ENCODE measurements at regions not wholly inside any gene's neighbourhood (a gene's known extent, or its start where the extent isn't known, plus 50 kb on each side); places are given as distances from the start of the nearest gene placed in this dataset.

DNA sequence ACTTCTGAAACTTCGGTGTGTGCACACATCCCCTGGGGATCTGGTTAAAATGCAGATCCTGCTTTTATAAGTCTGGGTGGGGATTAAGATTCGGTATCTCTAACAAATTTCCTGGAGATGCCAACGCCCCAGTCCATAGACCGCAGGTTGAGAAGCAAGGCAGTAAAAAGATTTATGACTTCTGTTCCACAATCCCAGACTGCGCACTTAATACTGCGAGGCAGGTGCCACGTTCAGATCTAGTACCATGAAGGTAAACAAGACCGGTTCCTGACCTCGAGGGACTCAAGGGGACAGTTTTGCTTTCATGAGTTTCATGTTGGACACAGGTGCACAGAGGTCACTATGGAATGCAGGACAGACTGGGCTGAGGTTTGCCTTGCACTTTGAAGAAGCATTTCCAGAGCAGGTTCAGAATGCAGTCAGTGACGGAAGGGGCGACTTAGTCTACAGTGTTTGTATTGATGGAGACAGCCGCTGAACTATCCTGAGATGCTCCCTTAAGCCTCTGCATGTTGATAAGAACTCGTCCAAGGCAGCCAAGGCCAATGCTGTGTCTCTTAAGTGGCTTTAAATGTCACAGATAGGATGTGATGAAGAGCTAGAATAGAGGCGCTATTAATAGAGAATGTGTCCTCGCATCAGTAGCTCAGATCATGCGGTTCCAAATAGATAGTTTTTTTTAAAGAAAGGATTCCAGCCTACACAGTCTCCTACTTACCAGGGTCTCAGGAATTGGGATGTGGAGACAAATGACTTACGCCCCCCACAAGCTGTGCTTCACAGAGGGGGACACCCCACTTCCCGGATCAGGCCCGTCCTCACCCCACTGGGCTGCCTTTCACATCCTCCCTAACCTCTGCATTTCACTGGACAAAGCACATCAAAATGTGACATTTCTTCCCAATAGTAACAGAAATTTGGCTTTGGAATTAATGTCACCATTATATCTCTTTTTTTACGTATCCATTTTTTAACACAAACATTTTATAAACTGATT lies 97.1 kb upstream of the IRS2 start:
- Mint-ChIP-seq H3K4me3 (no peak overlapping the region), H3K4me1 (no peaks in the 10 kb centered on the region), H3K36me3 (no peaks in the 10 kb centered on the region), H3K9me3 (no peaks in the 10 kb centered on the region), H3K27ac (no peak overlapping the region)
- DNase-seq (ENCODE audit: low spot score in 2 of 2): no peak
- no peak for ATAC-seq

DNA sequence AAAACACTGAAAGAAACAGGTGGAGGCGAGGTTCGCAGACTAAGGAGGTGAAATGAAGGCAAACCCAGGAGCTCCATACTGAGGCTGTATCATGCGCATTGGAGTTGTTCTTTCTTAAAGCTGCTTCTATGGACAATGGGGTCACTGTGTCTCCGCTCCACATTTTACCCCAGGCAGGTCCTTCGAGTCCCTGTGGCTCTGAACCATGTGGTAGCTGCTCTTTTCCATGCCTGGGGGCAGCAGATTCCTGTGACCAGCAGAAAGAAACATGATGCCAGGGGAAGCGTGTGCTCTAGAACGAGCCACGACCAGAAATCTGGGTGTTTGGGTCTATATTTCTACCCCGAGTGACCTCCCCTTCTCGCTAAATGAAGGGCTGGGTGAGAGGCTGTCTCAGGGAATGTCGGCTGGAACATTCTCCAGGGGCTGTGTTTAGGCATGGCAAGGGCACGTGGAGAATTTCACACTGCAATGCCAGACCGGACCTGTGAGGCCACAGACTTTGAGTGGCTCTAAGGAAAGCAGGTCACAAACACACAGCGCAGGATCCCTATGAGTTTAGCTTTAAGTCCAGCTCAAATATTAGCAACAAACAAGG lies 95.7 kb upstream of the IRS2 start:
- Mint-ChIP-seq H3K4me1 (no peaks in the 10 kb centered on the region), H3K27ac (no peak overlapping the region), H3K36me3 (no peaks in the 10 kb centered on the region), H3K4me3 (no peak overlapping the region), H3K9me3 (no peaks in the 10 kb centered on the region)
- ATAC-seq (no peak), DNase-seq (ENCODE audit: low spot score in 2 of 2) (no peak)

DNA sequence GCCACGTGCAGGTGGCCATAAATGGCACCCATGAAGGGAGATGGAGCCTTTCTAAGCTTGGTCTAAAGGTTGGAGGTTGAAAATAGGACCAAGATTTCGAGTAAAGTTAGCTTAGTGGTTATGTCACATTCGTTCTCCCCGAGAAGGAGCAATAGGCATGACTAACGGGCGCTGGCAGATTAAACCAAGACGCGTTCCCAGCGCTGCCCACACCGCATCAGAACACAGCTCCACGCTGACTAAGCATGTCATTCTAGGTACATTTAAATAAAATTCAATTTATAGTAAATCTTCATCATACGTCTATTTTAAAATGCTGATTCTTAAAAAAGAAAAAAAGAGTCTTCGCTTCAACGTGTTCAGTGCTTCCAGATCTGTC lies 95.0 kb upstream of the IRS2 start:
- no peak overlapping the region for H3K4me3 Mint-ChIP-seq
- ATAC-seq (no peak), DNase-seq (ENCODE audit: low spot score in 2 of 2) (no peak)
- H3K9me3 Mint-ChIP-seq: no peaks in the 10 kb centered on the region
- H3K36me3 Mint-ChIP-seq: no peaks in the 10 kb centered on the region
- H3K27ac Mint-ChIP-seq: no peak overlapping the region
- no peaks in the 10 kb centered on the region for H3K4me1 Mint-ChIP-seq

DNA sequence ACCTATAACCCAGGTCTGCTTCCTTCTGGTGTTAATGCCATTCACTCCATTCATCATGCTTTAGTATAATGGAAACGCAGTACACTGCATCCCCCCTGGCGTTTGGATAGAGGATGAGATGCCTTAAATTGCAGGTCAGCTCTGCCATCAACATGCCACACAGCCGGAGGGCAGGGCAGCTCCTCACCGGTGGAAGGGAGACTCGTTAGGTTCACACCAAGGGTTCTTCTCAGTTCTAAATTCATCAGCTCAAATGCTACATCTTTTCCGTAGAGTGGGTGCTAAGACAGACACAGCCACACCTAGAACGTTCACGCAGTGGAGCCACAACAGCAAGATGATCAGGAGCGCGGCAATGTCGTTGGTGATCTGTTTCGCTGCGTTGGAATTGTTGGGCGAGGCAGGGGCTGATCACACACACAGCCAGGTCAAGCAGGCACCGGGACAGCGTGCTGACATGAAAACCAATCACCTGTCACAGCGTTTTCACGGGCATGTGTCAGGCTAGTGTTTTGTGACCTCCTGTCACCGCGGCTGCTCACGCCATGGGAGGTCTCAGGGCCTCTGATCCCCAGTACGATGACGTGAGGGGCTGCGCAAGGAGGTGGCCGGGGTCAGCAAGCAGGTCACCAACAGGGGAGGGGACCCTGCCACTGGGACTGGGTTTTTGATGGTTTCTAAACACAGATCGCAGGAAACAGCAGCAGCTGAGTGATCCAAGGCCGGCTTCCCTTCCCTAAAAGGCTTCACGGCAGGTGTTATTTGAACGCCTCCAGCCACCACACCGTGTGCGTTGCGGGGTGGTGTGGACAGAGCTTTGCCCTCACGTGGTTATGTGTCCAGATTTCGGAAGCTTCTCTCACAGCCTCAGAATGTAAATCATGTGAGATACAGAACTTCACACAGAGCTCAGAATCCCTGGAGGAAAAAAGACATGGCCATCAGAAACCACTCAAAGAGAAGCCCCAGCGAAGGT lies 94.3 kb upstream of the IRS2 start:
- no peaks in the 10 kb centered on the region for H3K4me1 Mint-ChIP-seq
- no peak overlapping the region for H3K4me3 Mint-ChIP-seq
- no peak for ATAC-seq
- H3K9me3 Mint-ChIP-seq: no peaks in the 10 kb centered on the region
- H3K27ac Mint-ChIP-seq: no peak overlapping the region
- no peak for DNase-seq (ENCODE audit: low spot score in 2 of 2)
- H3K36me3 Mint-ChIP-seq: no peaks in the 10 kb centered on the region

DNA sequence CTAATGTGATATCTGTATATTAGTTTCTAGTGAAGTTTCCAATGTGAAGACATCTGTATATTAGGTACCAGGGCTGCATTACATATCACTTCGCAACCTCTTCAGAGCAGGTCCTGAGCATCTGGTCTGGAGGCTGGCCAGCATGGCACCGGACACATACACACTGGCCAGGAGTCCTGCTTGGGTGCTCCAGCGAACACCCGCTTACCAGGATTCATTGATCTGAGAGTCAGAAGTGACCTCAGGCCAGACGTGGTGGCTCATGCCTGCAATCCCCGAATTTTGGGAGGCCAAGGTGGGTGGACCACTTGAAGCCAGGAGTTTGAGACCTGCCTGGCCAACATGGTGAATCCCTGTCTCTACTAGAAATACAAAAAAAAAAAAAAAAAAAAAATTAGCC lies 93.0 kb upstream of the IRS2 start:
- Mint-ChIP-seq H3K27ac (no peak overlapping the region), H3K9me3 (no peaks in the 10 kb centered on the region), H3K4me1 (no peaks in the 10 kb centered on the region), H3K36me3 (no peaks in the 10 kb centered on the region), H3K4me3 (no peak overlapping the region)
- ATAC-seq (no peak), DNase-seq (ENCODE audit: low spot score in 2 of 2) (no peak)

DNA sequence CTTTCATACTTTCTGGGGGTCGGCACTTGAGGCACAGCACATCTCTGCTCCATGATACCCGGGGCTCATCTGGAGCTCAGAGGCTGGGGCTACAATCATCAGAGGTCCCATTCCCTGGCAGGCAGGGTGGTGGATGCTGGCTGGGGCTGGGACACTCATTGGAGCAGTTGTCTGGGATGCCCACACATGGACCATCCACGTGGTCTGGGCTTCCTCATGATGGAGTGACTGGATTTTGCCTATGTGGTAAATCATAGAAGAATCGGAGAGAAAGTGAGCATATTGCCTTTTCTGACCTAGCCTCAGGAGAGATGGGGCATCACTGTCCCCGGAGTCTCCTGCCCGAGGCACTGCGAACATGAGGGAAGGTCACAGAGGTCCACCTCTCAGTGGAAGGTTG lies 91.4 kb upstream of the IRS2 start:
- Mint-ChIP-seq H3K36me3 (no peaks in the 10 kb centered on the region), H3K4me1 (no peaks in the 10 kb centered on the region), H3K27ac (no peak overlapping the region), H3K9me3 (no peaks in the 10 kb centered on the region), H3K4me3 (no peak overlapping the region)
- DNase-seq (ENCODE audit: low spot score in 2 of 2) (no peak), ATAC-seq (no peak)

DNA sequence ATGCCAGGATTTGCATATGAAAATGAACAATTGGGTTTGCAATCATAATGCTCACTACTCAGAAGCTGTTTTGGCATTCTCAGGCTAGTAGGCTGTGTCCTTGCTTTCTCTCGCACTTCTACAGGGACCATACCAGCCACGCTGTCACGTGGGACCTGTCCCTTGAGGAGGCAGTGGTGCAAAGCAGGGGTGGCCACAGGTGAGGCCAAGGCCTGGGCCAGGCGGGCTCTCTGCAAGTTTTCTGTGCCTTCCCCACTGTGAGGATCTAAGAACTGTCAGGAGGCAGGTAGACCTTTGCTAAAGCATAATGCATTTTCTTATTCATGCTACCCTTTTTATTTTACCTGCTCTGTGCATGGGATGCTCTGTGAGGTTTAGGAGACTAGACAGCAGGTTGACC lies 89.4 kb upstream of the IRS2 start:
- DNase-seq (ENCODE audit: low spot score in 2 of 2): no peak
- Mint-ChIP-seq H3K27ac (no peak overlapping the region), H3K9me3 (no peaks in the 10 kb centered on the region), H3K4me3 (no peak overlapping the region), H3K4me1 (no peaks in the 10 kb centered on the region), H3K36me3 (no peaks in the 10 kb centered on the region)
- ATAC-seq: no peak

DNA sequence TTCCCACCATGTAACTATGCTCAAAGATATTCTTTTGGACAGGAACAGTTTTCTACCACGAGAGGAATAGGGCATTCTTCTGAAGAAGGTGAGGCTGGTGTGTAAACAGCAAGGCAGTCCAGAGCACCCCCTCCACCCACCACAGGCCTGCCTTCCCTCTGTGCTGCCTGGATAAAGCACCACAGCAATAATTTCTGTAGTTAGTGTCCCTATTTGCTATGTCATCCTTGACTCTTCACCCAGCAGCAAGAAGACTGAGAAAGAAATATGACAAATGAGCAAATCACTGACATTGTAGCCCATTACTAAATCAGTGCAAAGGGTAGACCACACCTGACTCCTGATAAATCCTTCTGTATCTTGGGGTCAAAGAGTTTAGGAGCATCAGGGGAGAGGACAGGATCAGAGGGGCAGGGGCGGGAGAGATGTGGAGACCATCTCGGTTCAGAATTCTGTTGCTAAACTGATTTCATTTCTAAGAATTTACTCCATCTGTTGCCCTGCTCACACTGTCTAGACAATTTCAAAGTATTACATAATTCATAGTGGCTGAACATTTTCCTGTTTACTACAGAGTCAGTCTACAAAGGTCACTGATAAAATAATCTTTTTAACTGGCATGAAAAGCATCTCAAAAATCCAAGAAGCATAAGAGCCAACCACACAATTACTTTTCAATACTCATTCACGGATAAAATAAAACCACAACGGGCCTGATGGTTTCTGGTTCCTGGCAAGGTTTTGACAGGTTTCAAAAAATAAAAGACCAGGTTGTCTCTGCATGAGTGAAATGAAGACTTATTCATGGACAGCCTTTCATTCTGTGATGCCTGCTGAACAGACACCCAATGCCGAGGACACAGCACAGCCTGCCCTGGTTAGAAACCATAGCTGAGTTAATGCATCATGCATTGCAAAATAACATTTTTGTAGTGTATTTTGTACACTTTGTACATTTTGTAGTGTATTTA lies 88.4 kb upstream of the IRS2 start:
- Mint-ChIP-seq H3K27ac (no peak overlapping the region), H3K9me3 (no peaks in the 10 kb centered on the region), H3K4me1 (no peaks in the 10 kb centered on the region), H3K4me3 (no peak overlapping the region), H3K36me3 (no peaks in the 10 kb centered on the region)
- DNase-seq (ENCODE audit: low spot score in 2 of 2) (no peak), ATAC-seq (no peak)

DNA sequence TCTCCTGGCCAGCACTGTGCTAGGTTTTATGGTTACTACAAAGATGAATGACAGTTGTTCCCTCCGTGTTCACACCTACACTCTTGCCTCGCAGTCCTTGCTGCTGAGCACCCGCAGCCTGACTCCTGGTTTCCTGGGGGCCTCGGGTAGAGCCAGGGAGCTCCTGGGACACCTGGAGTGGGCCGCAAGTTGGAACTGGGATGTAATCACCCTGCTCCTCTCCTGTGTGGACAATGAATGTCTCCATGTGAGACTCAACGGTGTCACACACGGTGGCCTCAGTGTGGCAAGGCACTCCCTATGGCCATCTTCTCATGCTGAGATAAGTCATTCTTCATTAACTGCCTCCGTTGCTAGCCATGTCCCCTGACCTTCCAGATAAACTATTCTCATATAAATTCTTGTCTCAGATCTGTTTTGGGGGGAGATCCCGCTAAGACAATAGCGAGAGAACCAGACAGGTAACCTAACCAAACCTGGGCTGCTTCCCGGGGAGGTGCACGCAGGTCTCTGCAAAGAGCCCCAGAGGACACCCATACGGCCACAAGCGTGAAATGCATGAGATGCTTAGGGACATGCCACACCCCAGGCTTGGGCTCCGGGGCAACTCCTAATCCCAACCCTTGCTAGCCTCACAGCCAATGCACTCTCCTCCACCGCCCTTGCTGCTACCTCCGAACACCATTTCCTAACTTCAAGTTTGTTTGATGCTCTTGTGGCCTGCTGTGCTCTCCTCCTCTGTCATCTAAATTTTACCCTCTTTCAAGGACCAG lies 87.2 kb upstream of the IRS2 start:
- no peaks in the 10 kb centered on the region for H3K9me3 Mint-ChIP-seq
- no peaks in the 10 kb centered on the region for H3K4me1 Mint-ChIP-seq
- H3K36me3 Mint-ChIP-seq: no peaks in the 10 kb centered on the region
- H3K4me3 Mint-ChIP-seq: no peak overlapping the region
- DNase-seq (ENCODE audit: low spot score in 2 of 2): no peak
- ATAC-seq: no peak
- H3K27ac Mint-ChIP-seq: no peak overlapping the region

DNA sequence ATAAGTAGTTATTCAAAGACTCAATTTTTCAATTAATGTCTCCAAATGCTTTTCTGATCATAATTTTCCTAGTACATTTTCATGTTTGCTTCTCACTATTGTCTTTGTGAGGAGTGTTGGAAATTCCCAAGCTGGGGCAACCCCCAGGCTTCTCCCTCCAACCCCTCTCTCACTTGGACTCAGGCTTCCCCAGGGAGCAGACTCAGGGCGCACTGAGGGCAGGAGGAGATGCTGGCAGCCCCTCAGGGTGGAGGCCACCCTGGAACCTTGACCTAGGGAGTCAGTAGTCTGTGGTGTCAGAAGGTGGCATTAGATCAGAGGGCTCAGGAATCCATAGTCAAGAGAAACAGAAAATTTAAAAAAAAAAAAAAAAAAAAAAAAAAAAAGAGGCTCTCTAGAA lies 86.5 kb upstream of the IRS2 start:
- Mint-ChIP-seq H3K36me3 (no peaks in the 10 kb centered on the region), H3K9me3 (no peaks in the 10 kb centered on the region), H3K4me1 (no peaks in the 10 kb centered on the region), H3K4me3 (no peak overlapping the region), H3K27ac (no peak overlapping the region)
- ATAC-seq (no peak), DNase-seq (ENCODE audit: low spot score in 2 of 2) (no peak)

DNA sequence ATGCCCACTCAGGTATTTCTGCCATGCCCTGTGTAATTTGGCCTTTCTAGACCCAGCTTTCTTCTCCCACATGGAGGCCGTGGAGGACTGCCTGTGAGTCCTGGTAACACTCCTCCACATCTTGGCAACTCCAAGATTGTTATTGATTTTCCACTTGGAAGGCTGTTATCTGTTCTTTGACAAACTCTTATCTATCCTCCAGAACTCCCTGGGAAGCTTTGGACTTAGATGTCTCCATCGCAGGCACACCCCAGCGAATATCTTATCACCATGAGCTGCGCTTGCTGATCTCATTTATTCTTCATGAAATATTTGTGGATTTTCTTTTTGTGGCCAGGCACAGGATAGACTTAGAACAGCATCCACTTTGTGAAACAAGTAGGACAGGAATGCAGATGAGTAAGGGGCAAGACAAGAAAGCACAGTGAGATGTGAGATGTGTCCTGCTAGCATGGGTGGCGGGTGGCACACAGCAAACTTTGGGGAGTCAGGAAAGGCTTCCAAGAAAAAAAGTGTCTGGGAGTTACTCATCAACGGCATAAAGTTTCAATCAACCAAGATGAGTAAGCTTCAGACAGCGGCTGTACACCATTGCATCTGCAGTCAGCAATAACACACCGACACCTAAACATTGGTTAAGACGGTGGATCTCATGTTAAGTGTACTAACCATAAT lies 84.5 kb upstream of the IRS2 start:
- H3K36me3 Mint-ChIP-seq: no peaks in the 10 kb centered on the region
- no peaks in the 10 kb centered on the region for H3K4me1 Mint-ChIP-seq
- DNase-seq (ENCODE audit: low spot score in 2 of 2): no peak
- H3K4me3 Mint-ChIP-seq: no peak overlapping the region
- peaks cover 3% of the 10 kb centered on the region for H3K9me3 Mint-ChIP-seq
- no peak overlapping the region for H3K27ac Mint-ChIP-seq
- ATAC-seq: no peak

DNA sequence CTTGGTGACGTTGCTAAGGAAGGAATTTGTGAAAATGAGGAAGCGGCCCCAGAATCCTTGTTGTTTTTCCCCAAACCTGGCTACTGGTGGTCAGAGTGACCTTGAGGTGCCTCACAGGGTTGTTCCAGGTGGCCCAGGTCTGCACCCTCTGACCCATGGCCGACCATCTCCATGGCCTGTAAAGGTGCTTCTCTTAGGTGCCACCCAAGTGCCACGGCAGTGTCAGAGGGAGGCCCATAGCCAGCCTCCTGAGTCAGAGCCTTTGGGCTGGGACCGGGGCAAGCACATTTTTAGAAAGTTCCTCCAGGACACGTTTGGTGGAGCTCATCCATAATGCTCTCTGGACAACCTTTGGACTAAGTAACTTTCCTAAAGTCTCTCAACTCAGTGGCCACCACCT lies 83.9 kb upstream of the IRS2 start:
- Mint-ChIP-seq H3K9me3 (peaks cover 3% of the 10 kb centered on the region), H3K4me3 (no peak overlapping the region), H3K27ac (no peak overlapping the region), H3K36me3 (no peaks in the 10 kb centered on the region), H3K4me1 (no peaks in the 10 kb centered on the region)
- DNase-seq (ENCODE audit: low spot score in 2 of 2): no peak
- no peak for ATAC-seq

DNA sequence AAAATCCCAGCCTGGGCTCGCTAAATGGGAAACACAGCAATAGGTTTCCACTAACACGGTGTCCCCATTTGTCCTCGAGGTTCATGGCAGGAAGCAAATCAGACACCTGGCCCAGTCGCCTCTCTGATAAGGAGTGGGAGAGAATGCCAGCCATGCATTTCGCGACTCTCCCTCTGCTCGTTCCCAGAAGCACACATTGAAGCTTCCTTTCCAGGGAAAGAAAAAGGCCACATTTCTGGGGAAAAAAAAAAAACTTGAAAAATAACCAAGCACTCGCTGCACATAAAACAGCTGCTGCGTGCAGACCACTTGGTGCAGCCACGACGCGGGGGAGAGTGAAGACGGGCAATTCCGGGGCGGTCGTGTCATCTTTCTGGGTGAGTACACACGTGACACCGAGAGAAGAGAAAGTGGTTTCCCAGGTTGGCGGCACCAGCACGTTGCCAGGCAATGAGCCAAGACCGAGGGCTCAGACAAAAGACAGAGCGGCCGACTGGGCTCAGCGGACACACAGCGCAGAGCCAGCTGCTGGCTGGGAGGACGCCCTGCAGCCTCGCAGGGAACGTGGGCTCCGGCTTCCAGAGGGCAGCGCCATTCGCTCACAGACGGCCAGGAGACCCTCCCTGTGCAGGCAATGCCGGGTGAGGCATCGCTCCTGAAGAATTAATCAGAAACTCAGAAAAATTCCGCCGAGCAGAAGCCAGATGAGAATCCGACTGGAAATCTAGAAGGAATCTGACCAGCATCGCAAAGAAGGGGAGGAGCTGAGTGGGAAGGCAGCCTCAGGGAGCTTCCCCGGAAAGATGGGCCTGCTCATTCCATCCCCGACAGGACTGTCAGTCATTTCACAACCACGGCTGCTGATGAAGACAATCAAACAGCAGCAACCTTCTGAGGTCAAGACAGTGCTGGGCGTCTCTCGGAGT lies 83.2 kb upstream of the IRS2 start:
- ATAC-seq (peak; percentile 49), DNase-seq (ENCODE audit: low spot score in 2 of 2) (no peak)
- H3K27ac Mint-ChIP-seq: no peak overlapping the region
- no peaks in the 10 kb centered on the region for H3K36me3 Mint-ChIP-seq
- peaks cover 3% of the 10 kb centered on the region for H3K9me3 Mint-ChIP-seq
- H3K4me1 Mint-ChIP-seq: no peaks in the 10 kb centered on the region
- no peak overlapping the region for H3K4me3 Mint-ChIP-seq
